ENCODE measurements at regions not wholly inside any gene's neighbourhood (a gene's known extent, or its start where the extent isn't known, plus 50 kb on each side); places are given as distances from the start of the nearest gene placed in this dataset. TPM values are rescaled to one million over a fixed set of nuclear protein-coding genes. Genes with fewer than 3 reads are reported as not detected.

Small RNAs in the stretch of these regions (small RNA-seq; reads per million reads assigned to genes)
- not detected for gene HIGD1AP4 (ENCODE audit: low replicate concordance)
- not detected for gene RN7SL807P (ENCODE audit: low replicate concordance)

Measured in lung (tissue), 1 donor.